NCI-H1436 (cell line): ENCODE measurements at regions not wholly inside any gene's neighbourhood (a gene's known extent, or its start where the extent isn't known, plus 50 kb on each side); places are given as distances from the start of the nearest gene placed in this dataset.
"Not testable (repeated sequence)": the region's sequence is repeated elsewhere in the genome, so short reads cannot be mapped to it uniquely, and the experiment has no call there.

ENCODE experiments used
- DNase-seq: peaks from one replicate; lab custom pipeline; 2025; lab: John Stamatoyannopoulos, UW

- no peak for DNase-seq
Measured at GRCh38 chr7:20839196-20839735, 52.6 kb upstream of the SP8 start.

GRCh38 chr7:20839987-20840386 is 53.3 kb upstream of the SP8 start:
- no peak for DNase-seq

GRCh38 chr7:20846791-20847190 is 60.1 kb upstream of the SP8 start:
- no peak for DNase-seq

GRCh38 chr7:20858951-20859350 is 72.3 kb upstream of the SP8 start:
- no peak for DNase-seq

- no peak for DNase-seq
Measured at GRCh38 chr7:20861468-20861867, 74.8 kb upstream of the SP8 start.

- no peak for DNase-seq
Measured at GRCh38 chr7:20862554-20862953, 75.9 kb upstream of the SP8 start.

- no peak for DNase-seq
Measured at GRCh38 chr7:20864221-20864620, 77.5 kb upstream of the SP8 start.

- DNase-seq, result no peak
Measured at GRCh38 chr7:20865684-20866083, 79.0 kb upstream of the SP8 start.

- DNase-seq, result no peak
Measured at GRCh38 chr7:20870977-20871376, 84.3 kb upstream of the SP8 start.

- DNase-seq, result peak; percentile 22
Measured at GRCh38 chr7:20892776-20893175, 106.1 kb upstream of the SP8 start.

GRCh38 chr7:20894806-20895205 is 108.1 kb upstream of the SP8 start:
- no peak for DNase-seq

GRCh38 chr7:20895563-20895962 is 108.9 kb upstream of the SP8 start:
- no peak for DNase-seq

GRCh38 chr7:20896996-20897395 is 110.3 kb upstream of the SP8 start:
- no peak for DNase-seq

GRCh38 chr7:20906801-20907453 is 120.2 kb upstream of the SP8 start:
- no peak for DNase-seq

- no peak for DNase-seq
Measured at GRCh38 chr7:20911081-20911480, 124.4 kb upstream of the SP8 start.

- DNase-seq, result no peak
Measured at GRCh38 chr7:20913853-20914252, 127.2 kb upstream of the SP8 start.

GRCh38 chr7:20916311-20916710 is 129.6 kb upstream of the SP8 start:
- DNase-seq, result no peak

- no peak for DNase-seq
Measured at GRCh38 chr7:20917603-20918002, 130.9 kb upstream of the SP8 start.

GRCh38 chr7:20918156-20918555 is 131.5 kb upstream of the SP8 start:
- no peak for DNase-seq

- DNase-seq, result not testable (repeated sequence)
Measured at GRCh38 chr7:20927178-20927577, 140.5 kb upstream of the SP8 start.

- DNase-seq, result no peak
Measured at GRCh38 chr7:20927976-20928375, 141.3 kb upstream of the SP8 start.

GRCh38 chr7:20929199-20929598 is 142.5 kb upstream of the SP8 start:
- no peak for DNase-seq

GRCh38 chr7:20931739-20932138 is 145.1 kb upstream of the SP8 start:
- no peak for DNase-seq

GRCh38 chr7:20932785-20933527 is 146.3 kb upstream of the SP8 start:
- peak; percentile 50 for DNase-seq
